Kidney epithelial cell (primary cell): ENCODE measurements at regions not wholly inside any gene's neighbourhood (a gene's known extent, or its start where the extent isn't known, plus 50 kb on each side); places are given as distances from the start of the nearest gene placed in this dataset.
"Not testable (repeated sequence)": the region's sequence is repeated elsewhere in the genome, so short reads cannot be mapped to it uniquely, and the experiment has no call there.

ENCODE experiments used
- DNase-seq: peaks from one replicate; pipeline ENCODE4 v3.0.0-alpha.2; 2010; ENCODE audit warnings: low read depth
- H3K27me3 ChIP-seq: 2 replicates; pipeline ENCODE4 v1.6.0; 2011; ENCODE audit warnings: low read length; ENCODE audit not compliant: control insufficient read depth, insufficient read depth
- H3K36me3 ChIP-seq: 2 replicates; pipeline ENCODE4 v1.5.1; 2011; ENCODE audit warnings: low read length; ENCODE audit not compliant: control insufficient read depth, insufficient read depth
- H3K4me3 ChIP-seq: 2 replicates; pipeline ENCODE4 v1.5.1; 2011; ENCODE audit warnings: low read depth, mild to moderate bottlenecking, control low read depth, low read length
- CTCF ChIP-seq: IDR thresholded peaks from 2 replicates; pipeline ENCODE4 v1.5.1; 2011; ENCODE audit warnings: mild to moderate bottlenecking, moderate library complexity, low read length, control low read depth, inconsistent platforms; ENCODE audit not compliant: insufficient read depth, poor library complexity, severe bottlenecking

- no peaks in the 10 kb centered on the region for H3K27me3 ChIP-seq
- H3K4me3 ChIP-seq = no peak overlapping the region
- no peaks in the 10 kb centered on the region for H3K36me3 ChIP-seq
- no peak for DNase-seq
- TF ChIP-seq CTCF = no peak
Observed at GRCh38 chr5:114903767-114904166, 265.9 kb downstream of the TRIM36 start.

- Histone ChIP-seq H3K4me3 (no peak overlapping the region), H3K27me3 (no peaks in the 10 kb centered on the region), H3K36me3 (no peaks in the 10 kb centered on the region)
- no peak for DNase-seq
- TF ChIP-seq CTCF = no peak
Observed at GRCh38 chr5:114898602-114899001, 271.1 kb downstream of the TRIM36 start.

GRCh38 chr5:114883675-114884074, 286.0 kb downstream of the TRIM36 start:
- no peak for TF ChIP-seq CTCF
- Histone ChIP-seq H3K4me3 (no peak overlapping the region), H3K36me3 (no peaks in the 10 kb centered on the region), H3K27me3 (no peaks in the 10 kb centered on the region)
- no peak for DNase-seq

GRCh38 chr5:114859438-114859735, 310.3 kb downstream of the TRIM36 start:
- no peaks in the 10 kb centered on the region for H3K27me3 ChIP-seq
- no peak for TF ChIP-seq CTCF
- no peak for DNase-seq
- H3K4me3 ChIP-seq = no peak overlapping the region
- H3K36me3 ChIP-seq = no peaks in the 10 kb centered on the region

- Histone ChIP-seq H3K27me3 (no peaks in the 10 kb centered on the region), H3K4me3 (no peak overlapping the region), H3K36me3 (no peaks in the 10 kb centered on the region)
- no peak for DNase-seq
- no peak for TF ChIP-seq CTCF
Observed at GRCh38 chr5:114858665-114859437, 310.9 kb downstream of the TRIM36 start.

- no peak for TF ChIP-seq CTCF
- H3K36me3 ChIP-seq = no peaks in the 10 kb centered on the region
- H3K27me3 ChIP-seq = no peaks in the 10 kb centered on the region
- DNase-seq = no peak
- H3K4me3 ChIP-seq = no peak overlapping the region
Observed at GRCh38 chr5:114857941-114858551, 311.7 kb downstream of the TRIM36 start.

- not testable (repeated sequence) for H3K36me3 ChIP-seq, DNase-seq, H3K27me3 ChIP-seq, H3K4me3 ChIP-seq
Observed at GRCh38 chr5:114844711-114845110, 325.0 kb downstream of the TRIM36 start.
